ENCODE measurements at regions not wholly inside any gene's neighbourhood (a gene's known extent, or its start where the extent isn't known, plus 50 kb on each side); places are given as distances from the start of the nearest gene placed in this dataset.

DNA sequence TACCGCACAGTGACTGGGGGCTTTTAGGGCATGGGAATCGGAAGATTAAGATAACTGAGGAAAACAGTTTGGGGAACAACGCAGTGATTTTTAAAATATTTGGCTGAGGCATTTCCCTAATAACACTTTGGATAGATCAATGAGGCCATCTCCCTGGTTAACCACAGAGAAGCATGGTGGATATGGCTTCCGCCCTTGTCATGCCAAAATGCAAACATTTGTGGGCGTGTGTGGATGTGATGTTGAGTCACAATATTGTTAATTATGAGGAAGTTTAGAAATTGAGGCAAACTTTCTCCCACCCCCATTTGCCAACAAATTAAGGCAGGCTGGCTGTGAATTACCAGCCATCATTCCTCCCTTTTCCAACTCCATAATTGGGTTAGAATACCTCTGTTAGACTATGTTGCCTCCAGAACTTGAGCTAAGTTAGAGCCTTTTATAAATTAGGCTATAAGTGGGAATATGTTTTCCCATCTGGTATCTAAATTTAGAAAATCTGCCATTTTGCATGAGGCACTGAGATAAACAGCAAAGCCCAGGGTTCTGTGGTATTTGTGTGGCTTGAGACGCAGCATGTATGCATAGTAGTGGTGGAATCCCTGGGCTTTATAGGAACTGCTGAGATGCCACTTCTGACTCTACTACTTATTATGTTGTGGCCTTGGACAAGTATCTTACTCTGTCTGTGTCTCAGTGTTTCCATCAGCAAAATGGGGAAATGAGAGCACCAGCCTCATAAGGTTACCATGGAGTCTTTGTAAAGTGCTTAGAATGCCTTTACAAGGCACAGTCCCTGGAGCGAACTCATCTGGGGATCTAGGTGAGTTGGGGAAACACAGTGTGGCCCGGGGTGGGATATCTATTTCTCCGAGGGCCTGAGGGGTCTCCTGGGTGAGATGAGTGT, 154.6 kb downstream of the C1orf94 start:
- Histone ChIP-seq H3K36me3 (ENCODE audit: control insufficient read depth in 2 of 2, insufficient read depth in 1 of 2, low read length in 2 of 2) (no peaks in the 10 kb centered on the region), H3K9me3 (ENCODE audit: control insufficient read depth, insufficient read depth, low read depth, low read length) (no peaks in the 10 kb centered on the region), H3K4me3 (ENCODE audit: low read depth, low read length) (no peak overlapping the region), H3K27ac (ENCODE audit: extremely low read depth, low read depth, low read length) (no peak overlapping the region), H3K4me1 (ENCODE audit: control insufficient read depth, insufficient read depth, low read length) (no peaks in the 10 kb centered on the region)
- CTCF ChIA-PET: no interaction called here
- POLR2A ChIA-PET: no interaction called here
- TF ChIP-seq ZNF585B (tag by site-specific recombination; IDR thresholded peaks at IDR 0.05): no peak
- no peak for TF ChIP-seq ZIC2 (tag by site-specific recombination; IDR thresholded peaks at IDR 0.05)
- TF ChIP-seq, protein P1, sequence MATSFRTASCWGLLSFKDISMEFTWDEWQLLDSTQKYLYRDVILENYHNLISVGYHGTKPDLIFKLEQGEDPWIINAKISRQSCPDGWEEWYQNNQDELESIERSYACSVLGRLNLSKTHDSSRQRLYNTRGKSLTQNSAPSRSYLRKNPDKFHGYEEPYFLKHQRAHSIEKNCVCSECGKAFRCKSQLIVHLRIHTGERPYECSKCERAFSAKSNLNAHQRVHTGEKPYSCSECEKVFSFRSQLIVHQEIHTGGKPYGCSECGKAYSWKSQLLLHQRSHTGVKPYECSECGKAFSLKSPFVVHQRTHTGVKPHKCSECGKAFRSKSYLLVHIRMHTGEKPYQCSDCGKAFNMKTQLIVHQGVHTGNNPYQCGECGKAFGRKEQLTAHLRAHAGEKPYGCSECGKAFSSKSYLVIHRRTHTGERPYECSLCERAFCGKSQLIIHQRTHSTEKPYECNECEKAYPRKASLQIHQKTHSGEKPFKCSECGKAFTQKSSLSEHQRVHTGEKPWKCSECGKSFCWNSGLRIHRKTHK (tag by site-specific recombination; IDR thresholded peaks at IDR 0.05): no peak
- TF ChIP-seq ZNF155 (tag by site-specific recombination; IDR thresholded peaks at IDR 0.05): no peak
- no peak for TF ChIP-seq MEIS1 (CRISPR knock-in tag; IDR thresholded peaks at IDR 0.05; ENCODE audit: borderline replicate concordance)
- TF ChIP-seq, protein P2, sequence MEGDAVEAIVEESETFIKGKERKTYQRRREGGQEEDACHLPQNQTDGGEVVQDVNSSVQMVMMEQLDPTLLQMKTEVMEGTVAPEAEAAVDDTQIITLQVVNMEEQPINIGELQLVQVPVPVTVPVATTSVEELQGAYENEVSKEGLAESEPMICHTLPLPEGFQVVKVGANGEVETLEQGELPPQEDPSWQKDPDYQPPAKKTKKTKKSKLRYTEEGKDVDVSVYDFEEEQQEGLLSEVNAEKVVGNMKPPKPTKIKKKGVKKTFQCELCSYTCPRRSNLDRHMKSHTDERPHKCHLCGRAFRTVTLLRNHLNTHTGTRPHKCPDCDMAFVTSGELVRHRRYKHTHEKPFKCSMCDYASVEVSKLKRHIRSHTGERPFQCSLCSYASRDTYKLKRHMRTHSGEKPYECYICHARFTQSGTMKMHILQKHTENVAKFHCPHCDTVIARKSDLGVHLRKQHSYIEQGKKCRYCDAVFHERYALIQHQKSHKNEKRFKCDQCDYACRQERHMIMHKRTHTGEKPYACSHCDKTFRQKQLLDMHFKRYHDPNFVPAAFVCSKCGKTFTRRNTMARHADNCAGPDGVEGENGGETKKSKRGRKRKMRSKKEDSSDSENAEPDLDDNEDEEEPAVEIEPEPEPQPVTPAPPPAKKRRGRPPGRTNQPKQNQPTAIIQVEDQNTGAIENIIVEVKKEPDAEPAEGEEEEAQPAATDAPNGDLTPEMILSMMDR (tag by site-specific recombination; IDR thresholded peaks at IDR 0.05): no peak
- no peak for TF ChIP-seq ZNF223 (tag by site-specific recombination; IDR thresholded peaks at IDR 0.05)
- TF ChIP-seq ZNF529 (tag by site-specific recombination; IDR thresholded peaks at IDR 0.05; ENCODE audit: insufficient replicate concordance): no peak
- no peak for TF ChIP-seq ZNF366 (tag by site-specific recombination; conservative IDR thresholded peaks at IDR 0.05)
- no peak for TF ChIP-seq ZNF132 (tag by site-specific recombination; IDR thresholded peaks at IDR 0.05; ENCODE audit: borderline replicate concordance)
- TF ChIP-seq ZNF426 (tag by site-specific recombination; IDR thresholded peaks at IDR 0.05): no peak
- no peak for TF ChIP-seq ZNF341 (tag by site-specific recombination; IDR thresholded peaks at IDR 0.05; ENCODE audit: low read depth)
- TF ChIP-seq SALL2 (tag by site-specific recombination; IDR thresholded peaks at IDR 0.05; ENCODE audit: borderline replicate concordance): no peak
- TF ChIP-seq ZFHX2 (tag by site-specific recombination; conservative IDR thresholded peaks at IDR 0.05): no peak
- TF ChIP-seq ZNF660 (tag by site-specific recombination; IDR thresholded peaks at IDR 0.05): no peak

DNA sequence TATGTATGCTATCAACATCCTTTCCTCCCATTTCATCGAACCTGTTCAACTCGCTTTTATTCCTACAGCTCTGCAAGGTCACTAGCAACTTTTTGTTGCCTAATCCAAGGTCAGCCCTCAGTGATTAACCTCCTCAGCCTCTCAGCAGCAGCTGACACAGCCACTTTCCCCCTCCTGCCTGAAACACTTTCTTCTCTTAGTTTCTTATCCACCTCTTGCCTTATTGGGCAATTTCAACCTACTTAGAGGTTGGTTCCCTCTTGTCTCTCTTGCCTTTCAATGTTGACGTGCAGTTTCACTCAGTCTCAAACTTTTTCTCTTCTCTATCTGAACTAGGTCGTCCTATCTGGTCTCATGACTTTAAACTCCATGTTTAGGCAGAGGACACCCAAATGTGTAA, 156.3 kb downstream of the C1orf94 start:
- TF ChIP-seq, protein P3, sequence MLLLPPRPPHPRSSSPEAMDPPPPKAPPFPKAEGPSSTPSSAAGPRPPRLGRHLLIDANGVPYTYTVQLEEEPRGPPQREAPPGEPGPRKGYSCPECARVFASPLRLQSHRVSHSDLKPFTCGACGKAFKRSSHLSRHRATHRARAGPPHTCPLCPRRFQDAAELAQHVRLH (tag by site-specific recombination; IDR thresholded peaks at IDR 0.05): no peak
- TF ChIP-seq, protein P1 (tag by site-specific recombination; IDR thresholded peaks at IDR 0.05): no peak
- TF ChIP-seq ZFP37 (tag by site-specific recombination; IDR thresholded peaks at IDR 0.05) (no peak), HOXD13 (CRISPR knock-in tag; IDR thresholded peaks at IDR 0.05; ENCODE audit: borderline replicate concordance) (no peak)
- TF ChIP-seq, protein P4, sequence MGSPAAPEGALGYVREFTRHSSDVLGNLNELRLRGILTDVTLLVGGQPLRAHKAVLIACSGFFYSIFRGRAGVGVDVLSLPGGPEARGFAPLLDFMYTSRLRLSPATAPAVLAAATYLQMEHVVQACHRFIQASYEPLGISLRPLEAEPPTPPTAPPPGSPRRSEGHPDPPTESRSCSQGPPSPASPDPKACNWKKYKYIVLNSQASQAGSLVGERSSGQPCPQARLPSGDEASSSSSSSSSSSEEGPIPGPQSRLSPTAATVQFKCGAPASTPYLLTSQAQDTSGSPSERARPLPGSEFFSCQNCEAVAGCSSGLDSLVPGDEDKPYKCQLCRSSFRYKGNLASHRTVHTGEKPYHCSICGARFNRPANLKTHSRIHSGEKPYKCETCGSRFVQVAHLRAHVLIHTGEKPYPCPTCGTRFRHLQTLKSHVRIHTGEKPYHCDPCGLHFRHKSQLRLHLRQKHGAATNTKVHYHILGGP (tag by site-specific recombination; IDR thresholded peaks at IDR 0.05): no peak
- ChIA-PET CTCF (interaction anchor here (0.7 kb wide), 1 partner anchor 146 kb away, joined by 4 read pairs; no protein-coding TSS in a partner anchor), POLR2A (no interaction called here)
- Histone ChIP-seq H3K4me1 (ENCODE audit: control insufficient read depth, insufficient read depth, low read length) (no peaks in the 10 kb centered on the region), H3K27ac (ENCODE audit: extremely low read depth, low read depth, low read length) (no peak overlapping the region), H3K36me3 (ENCODE audit: control insufficient read depth in 2 of 2, insufficient read depth in 1 of 2, low read length in 2 of 2) (no peaks in the 10 kb centered on the region), H3K4me3 (ENCODE audit: low read depth, low read length) (no peak overlapping the region), H3K9me3 (ENCODE audit: control insufficient read depth, insufficient read depth, low read depth, low read length) (no peaks in the 10 kb centered on the region)
